HL-60 (cell line): ENCODE measurements at regions not wholly inside any gene's neighbourhood (a gene's known extent, or its start where the extent isn't known, plus 50 kb on each side); places are given as distances from the start of the nearest gene placed in this dataset.

Source experiments
- DNase-seq, 2 experiments: peaks; one replicate each; pipeline ENCODE4 v3.0.0-alpha.2; 2010 to 2020; ENCODE audit warnings: low read depth in 1 of 2, low spot score in 1 of 2
- H3K27ac ChIP-seq: fragments of 250-450 bp; sonication (Bioruptor Pico); replicated peaks from 2 replicates; pipeline ENCODE4 v1.5.1; 2020; ENCODE audit warnings: mild to moderate bottlenecking, moderate library complexity
- H3K27me3 ChIP-seq: fragments of 250-450 bp; sonication (Bioruptor Pico); 2 replicates; pipeline ENCODE4 v1.5.1; 2021; ENCODE audit warnings: mild to moderate bottlenecking, moderate library complexity; ENCODE audit not compliant: insufficient read depth, poor library complexity, severe bottlenecking
- H3K4me3 ChIP-seq: replicated peaks from 2 replicates; pipeline ENCODE4 v1.5.1; 2011; ENCODE audit warnings: mild to moderate bottlenecking, control low read depth, low read length; ENCODE audit not compliant: insufficient read depth
- CTCF ChIP-seq: IDR thresholded peaks from one replicate; pipeline ENCODE4 v1.5.1; 2011; ENCODE audit warnings: low read length, control low read depth, inconsistent platforms; ENCODE audit not compliant: insufficient read depth
- GABPA ChIP-seq: IDR thresholded peaks from 2 replicates; pipeline ENCODE4 v1.6.1; 2012; ENCODE audit warnings: low read depth
- POLR2AphosphoS5 ChIP-seq: IDR thresholded peaks from 2 replicates; pipeline ENCODE4 v1.6.1; 2012; ENCODE audit warnings: low read depth
- SPI1 ChIP-seq: IDR thresholded peaks from 2 replicates; pipeline ENCODE4 v1.6.1; 2012; ENCODE audit warnings: low read depth, mild to moderate bottlenecking, borderline replicate concordance
- TF ChIP-seq, protein P1 (sequence below): IDR thresholded peaks from 2 replicates; pipeline ENCODE4 v1.6.1; 2012; ENCODE audit warnings: low read depth; ENCODE audit not compliant: insufficient replicate concordance

GRCh38 chr6:41411961-41412360, 76.6 kb downstream of the NCR2 start:
- no peak overlapping the region for H3K27ac ChIP-seq
- DNase-seq: no peak
- H3K27me3 ChIP-seq: peaks cover 20% of the 10 kb centered on the region
- no peak overlapping the region for H3K4me3 ChIP-seq
- TF ChIP-seq SPI1 (no peak), POLR2AphosphoS5 (no peak)

GRCh38 chr6:41413250-41413649, 77.8 kb downstream of the NCR2 start:
- TF ChIP-seq POLR2AphosphoS5: no peak
- no peak for TF ChIP-seq CTCF
- TF ChIP-seq SPI1: no peak
- TF ChIP-seq, protein P1, sequence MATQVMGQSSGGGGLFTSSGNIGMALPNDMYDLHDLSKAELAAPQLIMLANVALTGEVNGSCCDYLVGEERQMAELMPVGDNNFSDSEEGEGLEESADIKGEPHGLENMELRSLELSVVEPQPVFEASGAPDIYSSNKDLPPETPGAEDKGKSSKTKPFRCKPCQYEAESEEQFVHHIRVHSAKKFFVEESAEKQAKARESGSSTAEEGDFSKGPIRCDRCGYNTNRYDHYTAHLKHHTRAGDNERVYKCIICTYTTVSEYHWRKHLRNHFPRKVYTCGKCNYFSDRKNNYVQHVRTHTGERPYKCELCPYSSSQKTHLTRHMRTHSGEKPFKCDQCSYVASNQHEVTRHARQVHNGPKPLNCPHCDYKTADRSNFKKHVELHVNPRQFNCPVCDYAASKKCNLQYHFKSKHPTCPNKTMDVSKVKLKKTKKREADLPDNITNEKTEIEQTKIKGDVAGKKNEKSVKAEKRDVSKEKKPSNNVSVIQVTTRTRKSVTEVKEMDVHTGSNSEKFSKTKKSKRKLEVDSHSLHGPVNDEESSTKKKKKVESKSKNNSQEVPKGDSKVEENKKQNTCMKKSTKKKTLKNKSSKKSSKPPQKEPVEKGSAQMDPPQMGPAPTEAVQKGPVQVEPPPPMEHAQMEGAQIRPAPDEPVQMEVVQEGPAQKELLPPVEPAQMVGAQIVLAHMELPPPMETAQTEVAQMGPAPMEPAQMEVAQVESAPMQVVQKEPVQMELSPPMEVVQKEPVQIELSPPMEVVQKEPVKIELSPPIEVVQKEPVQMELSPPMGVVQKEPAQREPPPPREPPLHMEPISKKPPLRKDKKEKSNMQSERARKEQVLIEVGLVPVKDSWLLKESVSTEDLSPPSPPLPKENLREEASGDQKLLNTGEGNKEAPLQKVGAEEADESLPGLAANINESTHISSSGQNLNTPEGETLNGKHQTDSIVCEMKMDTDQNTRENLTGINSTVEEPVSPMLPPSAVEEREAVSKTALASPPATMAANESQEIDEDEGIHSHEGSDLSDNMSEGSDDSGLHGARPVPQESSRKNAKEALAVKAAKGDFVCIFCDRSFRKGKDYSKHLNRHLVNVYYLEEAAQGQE: no peak
- TF ChIP-seq GABPA: no peak
- DNase-seq: no peak
- Histone ChIP-seq H3K4me3 (no peak overlapping the region), H3K27ac (no peak overlapping the region), H3K27me3 (peaks cover 29% of the 10 kb centered on the region)

- H3K27me3 ChIP-seq: peaks cover 34% of the 10 kb centered on the region
- DNase-seq: no peak
- no peak overlapping the region for H3K4me3 ChIP-seq
- H3K27ac ChIP-seq: no peak overlapping the region
- TF ChIP-seq CTCF (no peak), POLR2AphosphoS5 (no peak), SPI1 (no peak), GABPA (no peak)
- TF ChIP-seq, protein P1: no peak
Observed at GRCh38 chr6:41416501-41416837, 81.1 kb downstream of the NCR2 start.

DNA sequence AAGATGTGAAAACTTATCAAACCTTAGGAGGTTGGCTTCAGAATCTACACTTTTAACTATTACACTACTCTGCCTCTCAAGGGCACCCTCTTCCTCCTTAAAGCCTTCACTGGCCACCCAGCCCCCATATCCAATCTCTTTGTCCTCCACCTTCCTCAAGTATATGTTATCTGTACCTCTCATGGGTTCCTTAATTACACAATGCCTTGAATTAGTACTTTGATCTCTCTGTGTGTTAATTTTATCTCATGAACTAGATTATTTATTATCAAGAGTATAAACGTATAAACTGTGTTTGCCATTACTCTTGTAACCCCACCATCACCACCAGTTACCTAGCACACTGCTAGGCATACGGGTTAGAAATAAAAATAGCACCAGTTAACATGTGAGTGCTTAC, 83.3 kb downstream of the NCR2 start:
- no peak for DNase-seq
- Histone ChIP-seq H3K4me3 (no peak overlapping the region), H3K27ac (no peak overlapping the region), H3K27me3 (peaks cover 45% of the 10 kb centered on the region)
- TF ChIP-seq, protein P1: no peak
- TF ChIP-seq SPI1: no peak
- no peak for TF ChIP-seq CTCF
- no peak for TF ChIP-seq GABPA
- TF ChIP-seq POLR2AphosphoS5: no peak
